Tibial nerve (tissue), 4 donors: ENCODE measurements at regions not wholly inside any gene's neighbourhood (a gene's known extent, or its start where the extent isn't known, plus 50 kb on each side); places are given as distances from the start of the nearest gene placed in this dataset.

Experiments used
- DNase-seq, 2 donors: peaks; one replicate each; pipeline ENCODE4 v3.0.0-alpha.2; 2019; ENCODE audit warnings: low spot score in 2 of 2
- H3K27ac ChIP-seq, 4 donors: fragments of 200-600 bp; sonication (generic) in 3 of 4; one replicate each; pipeline ENCODE4 v1.5.1; 2017 to 2019; ENCODE audit warnings: mild to moderate bottlenecking in 1 of 4
- H3K27me3 ChIP-seq, 2 donors: fragments of 200-600 bp; sonication (generic) in 1 of 2; one replicate each; pipeline versions ENCODE4 v1.5.1 to v1.6.0; 2017 to 2019
- H3K36me3 ChIP-seq, 3 donors: fragments of 200-600 bp; sonication (generic); one replicate each; pipeline ENCODE4 v1.5.1; 2018 to 2019
- H3K4me1 ChIP-seq, 4 donors: fragments of 200-600 bp; sonication (generic) in 3 of 4; one replicate each; pipeline ENCODE4 v1.5.1; 2017 to 2019
- H3K4me3 ChIP-seq, 4 donors: fragments of 200-600 bp; sonication (generic) in 3 of 4; one replicate each; pipeline ENCODE4 v1.5.1; 2017 to 2019; ENCODE audit warnings: mild to moderate bottlenecking in 1 of 4, moderate library complexity in 1 of 4
- H3K9me3 ChIP-seq, 4 donors: fragments of 200-600 bp; sonication (generic) in 3 of 4; one replicate each; pipeline ENCODE4 v1.5.1; 2017 to 2019
- EP300 ChIP-seq, 2 donors: sonication (generic); formaldehyde crosslinking; IDR thresholded peaks; one replicate each; pipeline ENCODE4 v1.6.1; 2017; ENCODE audit warnings: antibody characterized with exemption in 2 of 2, mild to moderate bottlenecking in 1 of 2
- POLR2A ChIP-seq, 2 donors: fragments of 450-650 bp; IDR thresholded peaks; one replicate each; pipeline ENCODE4 v1.6.1; 2017; ENCODE audit warnings: antibody characterized with exemption in 2 of 2, mild to moderate bottlenecking in 2 of 2, moderate library complexity in 2 of 2
- WGBS, 2 donors: methylation state at CpG; one replicate each; pipeline ENCODE4 v1.1.5; 2018; 5-methylcytosine and 5-hydroxymethylcytosine counted together
- TF ChIP-seq, protein P1 (sequence below), 5 experiments: fragments of 200-600 bp in 3 of 5; fragments of 450-650 bp in 2 of 5; sonication (generic) in 3 of 5; IDR thresholded peaks; one replicate each; pipeline ENCODE4 v1.5.1; 2016 to 2019; ENCODE audit warnings: antibody characterized with exemption in 5 of 5, mild to moderate bottlenecking in 3 of 5, moderate library complexity in 2 of 5

DNA sequence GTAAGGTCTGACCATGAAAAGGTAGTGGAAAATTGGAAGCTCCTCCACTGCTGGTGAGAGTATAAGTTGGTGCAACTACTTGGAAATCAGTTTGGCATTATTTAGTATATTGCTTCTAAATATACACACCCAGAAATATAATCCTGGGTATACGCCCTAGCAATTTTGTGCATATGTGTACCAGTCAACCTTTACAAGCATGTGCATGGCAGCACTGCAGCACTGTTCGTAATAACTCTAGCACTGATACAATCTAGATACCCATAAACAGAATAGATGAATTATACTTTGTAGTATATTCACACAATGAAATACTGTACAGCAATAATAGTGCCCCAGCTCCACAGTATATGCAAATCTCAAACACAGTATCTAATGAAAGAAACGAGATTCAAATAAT, 265.9 kb downstream of the EMP1 start:
- 87 to 90% methylated on average over 3 of the region's 3 CpGs for WGBS, 2 donors
- Histone ChIP-seq H3K27me3 (no peaks in the 10 kb centered on the region), H3K4me1 (no peaks in the 10 kb centered on the region), H3K4me3 (no peak overlapping the region), H3K9me3 (no peaks in the 10 kb centered on the region), H3K36me3 (no peaks in the 10 kb centered on the region), H3K27ac (no peak overlapping the region)
- no peak for DNase-seq
- TF ChIP-seq POLR2A (IDR thresholded peaks at IDR 0.05) = no peak
- TF ChIP-seq, protein P1, sequence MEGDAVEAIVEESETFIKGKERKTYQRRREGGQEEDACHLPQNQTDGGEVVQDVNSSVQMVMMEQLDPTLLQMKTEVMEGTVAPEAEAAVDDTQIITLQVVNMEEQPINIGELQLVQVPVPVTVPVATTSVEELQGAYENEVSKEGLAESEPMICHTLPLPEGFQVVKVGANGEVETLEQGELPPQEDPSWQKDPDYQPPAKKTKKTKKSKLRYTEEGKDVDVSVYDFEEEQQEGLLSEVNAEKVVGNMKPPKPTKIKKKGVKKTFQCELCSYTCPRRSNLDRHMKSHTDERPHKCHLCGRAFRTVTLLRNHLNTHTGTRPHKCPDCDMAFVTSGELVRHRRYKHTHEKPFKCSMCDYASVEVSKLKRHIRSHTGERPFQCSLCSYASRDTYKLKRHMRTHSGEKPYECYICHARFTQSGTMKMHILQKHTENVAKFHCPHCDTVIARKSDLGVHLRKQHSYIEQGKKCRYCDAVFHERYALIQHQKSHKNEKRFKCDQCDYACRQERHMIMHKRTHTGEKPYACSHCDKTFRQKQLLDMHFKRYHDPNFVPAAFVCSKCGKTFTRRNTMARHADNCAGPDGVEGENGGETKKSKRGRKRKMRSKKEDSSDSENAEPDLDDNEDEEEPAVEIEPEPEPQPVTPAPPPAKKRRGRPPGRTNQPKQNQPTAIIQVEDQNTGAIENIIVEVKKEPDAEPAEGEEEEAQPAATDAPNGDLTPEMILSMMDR (IDR thresholded peaks at IDR 0.05) = no peak

DNA sequence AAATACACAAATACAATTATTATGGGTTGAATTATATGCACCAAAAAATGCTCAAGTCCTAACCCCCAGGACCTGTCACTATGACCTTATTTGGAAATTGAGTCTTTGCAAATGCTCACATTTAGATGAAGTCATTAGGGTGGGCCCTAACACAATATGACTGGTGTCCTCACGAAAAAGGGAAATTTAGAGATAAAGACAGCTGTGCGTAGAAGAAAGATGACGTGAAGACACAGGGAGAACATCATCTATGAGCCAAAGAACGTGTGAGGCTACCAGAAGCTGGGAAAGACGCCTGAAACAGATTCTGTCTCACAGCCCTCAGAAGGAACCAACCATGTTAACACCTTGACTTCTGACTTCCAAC, 259.2 kb downstream of the EMP1 start:
- TF ChIP-seq POLR2A (IDR thresholded peaks at IDR 0.05) (no peak), EP300 (IDR thresholded peaks at IDR 0.05) (no peak)
- TF ChIP-seq, protein P1 (IDR thresholded peaks at IDR 0.05) = no peak
- Histone ChIP-seq H3K36me3 (no peaks in the 10 kb centered on the region), H3K27ac (no peak overlapping the region), H3K4me3 (no peak overlapping the region), H3K4me1 (no peaks in the 10 kb centered on the region), H3K27me3 (no peaks in the 10 kb centered on the region), H3K9me3 (no peaks in the 10 kb centered on the region)
- 83 to 84% methylated on average over 5 of the region's 5 CpGs for WGBS, 2 donors
- no peak for DNase-seq

DNA sequence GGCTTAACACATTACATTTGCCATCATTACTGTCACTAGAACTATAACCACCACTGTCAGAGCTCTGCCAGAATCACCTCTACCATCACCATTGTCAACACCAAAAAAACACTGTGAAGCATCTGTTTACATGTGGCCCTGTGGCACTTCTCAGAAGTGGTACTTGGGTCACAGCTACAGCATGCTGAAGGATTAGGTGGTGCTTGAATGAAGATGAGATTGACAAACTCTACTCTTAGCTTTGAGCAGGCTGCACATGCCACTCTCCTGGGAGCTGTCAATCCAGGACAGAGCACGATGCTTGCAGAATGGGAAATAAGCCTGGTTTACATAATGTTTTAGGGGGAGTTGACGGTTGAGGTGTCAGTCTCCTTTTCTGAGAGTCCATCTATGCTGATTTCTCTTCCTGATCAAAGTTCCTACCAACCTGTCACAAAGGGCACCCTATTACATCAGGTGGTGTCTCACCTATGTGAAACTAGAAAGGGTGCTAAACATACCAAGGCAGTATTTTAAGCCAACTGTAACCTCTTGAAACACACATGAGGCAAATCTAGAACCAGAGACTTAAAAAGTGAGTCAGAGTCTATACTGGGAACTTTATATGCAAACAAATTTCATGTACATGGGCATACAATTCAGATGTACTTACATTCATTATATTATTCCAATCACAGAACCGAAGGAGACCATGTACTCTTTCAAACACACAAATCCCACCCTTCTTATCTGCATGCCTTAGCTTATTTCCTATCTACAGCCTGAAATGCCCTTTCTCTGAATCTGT, 258.7 kb downstream of the EMP1 start:
- Histone ChIP-seq H3K4me3 (no peak overlapping the region), H3K4me1 (no peaks in the 10 kb centered on the region), H3K27me3 (no peaks in the 10 kb centered on the region), H3K9me3 (no peaks in the 10 kb centered on the region), H3K27ac (no peak overlapping the region), H3K36me3 (no peaks in the 10 kb centered on the region)
- DNase-seq = no peak
- WGBS, 2 donors = 76 to 88% methylated on average over 3 of the region's 3 CpGs
- TF ChIP-seq EP300 (IDR thresholded peaks at IDR 0.05) = no peak
- no peak for TF ChIP-seq POLR2A (IDR thresholded peaks at IDR 0.05)
- TF ChIP-seq, protein P1 (IDR thresholded peaks at IDR 0.05) = no peak

DNA sequence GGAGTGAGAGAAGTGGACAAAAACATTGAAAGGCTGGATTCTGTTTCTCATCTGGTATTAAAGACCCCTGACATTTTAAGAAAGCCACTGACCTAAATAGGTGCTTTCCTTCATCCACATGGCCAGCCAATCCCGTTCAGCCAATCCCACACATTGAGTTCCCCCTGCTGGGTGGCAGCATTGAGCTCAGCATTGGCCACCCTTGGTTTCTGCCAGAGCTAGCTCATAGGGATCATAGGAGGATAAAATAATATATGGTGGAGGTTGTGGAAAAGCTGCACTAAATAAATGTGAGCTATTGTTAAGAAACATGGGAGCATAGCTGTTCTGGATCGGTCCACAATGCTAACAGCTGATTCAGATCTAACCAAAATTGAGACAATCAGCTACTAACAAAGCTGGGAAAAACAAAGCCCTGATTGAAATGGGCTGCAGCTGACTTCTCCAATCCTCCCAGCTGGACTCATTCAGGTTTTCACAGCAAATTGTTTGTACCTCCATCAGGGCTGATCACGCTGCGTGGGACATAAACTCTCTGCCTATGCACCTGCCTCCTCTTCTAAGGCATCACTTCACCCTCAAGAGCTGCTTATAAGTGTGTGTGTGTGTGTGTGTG, 256.5 kb downstream of the EMP1 start:
- H3K4me1 ChIP-seq = no peaks in the 10 kb centered on the region
- H3K36me3 ChIP-seq = no peaks in the 10 kb centered on the region
- WGBS, 2 donors = 62 to 67% methylated on average over 4 of the region's 4 CpGs
- DNase-seq = no peak
- no peak overlapping the region for H3K27ac ChIP-seq
- H3K4me3 ChIP-seq = no peak overlapping the region
- TF ChIP-seq, protein P1 (IDR thresholded peaks at IDR 0.05) = no peak
- no peak for TF ChIP-seq POLR2A (IDR thresholded peaks at IDR 0.05)
- TF ChIP-seq EP300 (IDR thresholded peaks at IDR 0.05) = no peak
- H3K27me3 ChIP-seq = no peaks in the 10 kb centered on the region
- H3K9me3 ChIP-seq = no peaks in the 10 kb centered on the region

DNA sequence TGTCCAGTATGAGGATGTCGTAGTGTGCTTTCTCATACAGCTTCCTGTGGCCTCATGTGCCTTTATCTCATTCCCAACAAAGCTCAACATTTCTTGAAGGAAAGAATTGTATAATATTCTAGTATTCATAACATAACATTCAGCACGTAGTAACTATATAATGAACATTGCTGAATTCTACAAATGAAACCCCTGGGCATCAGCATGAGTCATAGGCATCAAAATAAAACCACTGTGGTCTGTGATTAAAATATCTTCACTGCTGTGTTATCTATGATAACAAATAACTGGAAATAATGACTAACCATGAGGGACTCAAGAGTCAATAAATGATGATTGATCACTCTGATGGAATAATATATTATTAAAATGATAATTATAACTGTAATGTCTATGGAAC, 255.2 kb downstream of the EMP1 start:
- no peaks in the 10 kb centered on the region for H3K9me3 ChIP-seq
- no peaks in the 10 kb centered on the region for H3K27me3 ChIP-seq
- H3K4me3 ChIP-seq = no peak overlapping the region
- H3K27ac ChIP-seq = no peak overlapping the region
- TF ChIP-seq EP300 (IDR thresholded peaks at IDR 0.05) (no peak), POLR2A (IDR thresholded peaks at IDR 0.05) (no peak)
- TF ChIP-seq, protein P1 (IDR thresholded peaks at IDR 0.05) = no peak
- H3K4me1 ChIP-seq = no peaks in the 10 kb centered on the region
- DNase-seq = no peak
- 43 to 51% methylated on average over 2 of the region's 2 CpGs for WGBS, 2 donors
- no peaks in the 10 kb centered on the region for H3K36me3 ChIP-seq
